Vagina (tissue), 2 donors: ENCODE measurements at regions not wholly inside any gene's neighbourhood (a gene's known extent, or its start where the extent isn't known, plus 50 kb on each side); places are given as distances from the start of the nearest gene placed in this dataset.

Experiments
- DNase-seq, 2 donors: peaks; one replicate each; pipeline ENCODE4 v3.0.0-alpha.2; 2017; ENCODE audit errors: extremely low spot score in 2 of 2
- H3K27ac ChIP-seq: fragments of 200-600 bp; sonication (generic); one replicate; pipeline ENCODE4 v1.5.1; 2019
- H3K27me3 ChIP-seq: fragments of 200-600 bp; sonication (generic); one replicate; pipeline ENCODE4 v1.5.1; 2019
- H3K36me3 ChIP-seq, 2 donors: fragments of 200-600 bp; sonication (generic); one replicate each; pipeline ENCODE4 v1.5.1; 2017 to 2019
- H3K4me1 ChIP-seq: fragments of 200-600 bp; sonication (generic); one replicate; pipeline ENCODE4 v1.5.1; 2019
- H3K4me3 ChIP-seq, 2 donors: fragments of 200-600 bp; sonication (generic); 1 replicate in 1 of 2; 2 replicates in 1 of 2; pipeline ENCODE4 v1.5.1; 2016 to 2019
- H3K9me3 ChIP-seq: fragments of 200-600 bp; sonication (generic); one replicate; pipeline ENCODE4 v1.5.1; 2019
- CTCF ChIP-seq, 3 experiments: fragments of 450-650 bp in 2 of 3; fragments of 200-600 bp in 1 of 3; sonication (generic) in 1 of 3; IDR thresholded peaks; one replicate each; pipeline ENCODE4 v1.5.1; 2017 to 2019; ENCODE audit warnings: antibody characterized with exemption in 3 of 3, mild to moderate bottlenecking in 2 of 3, moderate library complexity in 2 of 3
- POLR2A ChIP-seq, 2 donors: fragments of 450-650 bp; IDR thresholded peaks; one replicate each; pipeline ENCODE4 v1.6.1; 2017; ENCODE audit warnings: antibody characterized with exemption in 2 of 2, mild to moderate bottlenecking in 2 of 2, moderate library complexity in 2 of 2
- POLR2AphosphoS5 ChIP-seq, 2 donors: sonication (generic); formaldehyde crosslinking; IDR thresholded peaks; one replicate each; pipeline ENCODE4 v1.9.0; 2017; ENCODE audit warnings: antibody characterized with exemption in 2 of 2, mild to moderate bottlenecking in 2 of 2, low read depth in 1 of 2; ENCODE audit not compliant: insufficient read depth in 1 of 2
- intact Hi-C: fragments of 100-400 bp; cut with DNase I; formaldehyde crosslinking; loops from one replicate; pipeline ENCODE4 v1.15.1; 2023

- Histone ChIP-seq H3K4me1 (no peaks in the 10 kb centered on the region), H3K27ac (no peak overlapping the region), H3K9me3 (no peaks in the 10 kb centered on the region), H3K27me3 (no peaks in the 10 kb centered on the region), H3K4me3 (no peak overlapping the region), H3K36me3 (no peaks in the 10 kb centered on the region)
- no peak for DNase-seq
- no peak for TF ChIP-seq POLR2A (IDR thresholded peaks at IDR 0.05)
- TF ChIP-seq CTCF (IDR thresholded peaks at IDR 0.05): no peak
- TF ChIP-seq POLR2AphosphoS5 (IDR thresholded peaks at IDR 0.05; ENCODE audit: insufficient read depth in 1 of 2, low read depth in 1 of 2): no peak
- intact Hi-C loops: no loop called here
Observed at GRCh38 chr5:101430551-101430950, 527.5 kb upstream of the ST8SIA4 start.

GRCh38 chr5:101429241-101429640, 526.2 kb upstream of the ST8SIA4 start:
- no peak for TF ChIP-seq POLR2A (IDR thresholded peaks at IDR 0.05)
- TF ChIP-seq POLR2AphosphoS5 (IDR thresholded peaks at IDR 0.05; ENCODE audit: insufficient read depth in 1 of 2, low read depth in 1 of 2): no peak
- TF ChIP-seq CTCF (IDR thresholded peaks at IDR 0.05): no peak
- intact Hi-C loops: no loop called here
- Histone ChIP-seq H3K4me3 (no peak overlapping the region), H3K4me1 (no peaks in the 10 kb centered on the region), H3K9me3 (no peaks in the 10 kb centered on the region), H3K36me3 (no peaks in the 10 kb centered on the region), H3K27me3 (no peaks in the 10 kb centered on the region), H3K27ac (no peak overlapping the region)
- DNase-seq: no peak

GRCh38 chr5:101425339-101425859, 522.3 kb upstream of the ST8SIA4 start:
- no peak for DNase-seq
- H3K27ac ChIP-seq: no peak overlapping the region
- intact Hi-C loops: no loop called here
- H3K27me3 ChIP-seq: no peaks in the 10 kb centered on the region
- no peaks in the 10 kb centered on the region for H3K4me1 ChIP-seq
- H3K36me3 ChIP-seq: no peaks in the 10 kb centered on the region
- no peak overlapping the region for H3K4me3 ChIP-seq
- H3K9me3 ChIP-seq: no peaks in the 10 kb centered on the region
- TF ChIP-seq POLR2AphosphoS5 (IDR thresholded peaks at IDR 0.05; ENCODE audit: insufficient read depth in 1 of 2, low read depth in 1 of 2) (no peak), POLR2A (IDR thresholded peaks at IDR 0.05) (no peak), CTCF (IDR thresholded peaks at IDR 0.05) (no peak)

- DNase-seq: no peak
- Histone ChIP-seq H3K27me3 (no peaks in the 10 kb centered on the region), H3K27ac (no peak overlapping the region), H3K4me3 (no peak overlapping the region), H3K36me3 (no peaks in the 10 kb centered on the region), H3K4me1 (no peaks in the 10 kb centered on the region), H3K9me3 (no peaks in the 10 kb centered on the region)
- intact Hi-C loops: no loop called here
- TF ChIP-seq CTCF (IDR thresholded peaks at IDR 0.05): no peak
- no peak for TF ChIP-seq POLR2AphosphoS5 (IDR thresholded peaks at IDR 0.05; ENCODE audit: insufficient read depth in 1 of 2, low read depth in 1 of 2)
- no peak for TF ChIP-seq POLR2A (IDR thresholded peaks at IDR 0.05)
Observed at GRCh38 chr5:101424530-101425175, 521.6 kb upstream of the ST8SIA4 start.

- H3K9me3 ChIP-seq: no peaks in the 10 kb centered on the region
- DNase-seq: no peak
- TF ChIP-seq CTCF (IDR thresholded peaks at IDR 0.05): no peak
Observed at GRCh38 chr5:101418713-101419118, 515.6 kb upstream of the ST8SIA4 start.

More at GRCh38 chr5:101418713-101419118, 515.6 kb upstream of the ST8SIA4 start:
- H3K36me3 ChIP-seq: no peaks in the 10 kb centered on the region
- no peaks in the 10 kb centered on the region for H3K27me3 ChIP-seq
- no peak overlapping the region for H3K4me3 ChIP-seq
- no peaks in the 10 kb centered on the region for H3K4me1 ChIP-seq
- intact Hi-C loops: no loop called here
- no peak overlapping the region for H3K27ac ChIP-seq
